HCT116 (cell line): ENCODE measurements at regions not wholly inside any gene's neighbourhood (a gene's known extent, or its start where the extent isn't known, plus 50 kb on each side); places are given as distances from the start of the nearest gene placed in this dataset.

Source experiments
- CTCF ChIP-seq, 3 experiments: fragments of 200-600 bp in 1 of 3; sonication (generic) in 1 of 3; IDR thresholded peaks in 2 of 3; conservative IDR thresholded peaks in 1 of 3; 2 replicates each; pipeline ENCODE4 v1.5.1; 2012 to 2017; ENCODE audit warnings: low read depth in 2 of 3, low read length in 2 of 3, antibody characterized with exemption in 1 of 3, borderline replicate concordance in 1 of 3, control low read depth in 1 of 3, mild to moderate bottlenecking in 1 of 3, mixed read lengths in 1 of 3, mixed run types in 1 of 3, moderate library complexity in 1 of 3; ENCODE audit not compliant: insufficient read depth in 1 of 3
- EGR1 ChIP-seq: IDR thresholded peaks from 2 replicates; pipeline ENCODE4 v1.6.1; 2012; ENCODE audit warnings: low read depth
- POLR2A ChIP-seq: IDR thresholded peaks from 2 replicates; pipeline ENCODE4 v1.7.0; 2011; ENCODE audit warnings: borderline replicate concordance; ENCODE audit not compliant: insufficient read depth, insufficient read length; ENCODE audit errors: extremely low read depth
- YY1 ChIP-seq: IDR thresholded peaks from 2 replicates; pipeline ENCODE4 v1.6.1; 2011; ENCODE audit warnings: low read length, low read depth, moderate library complexity, mild to moderate bottlenecking; ENCODE audit not compliant: insufficient replicate concordance; ENCODE audit errors: extremely low read depth
- ZNF274 ChIP-seq: fragments of 200-500 bp; sonication (Bioruptor generic); IDR thresholded peaks from 2 replicates; pipeline ENCODE4 v1.6.1; 2014; ENCODE audit warnings: mild to moderate bottlenecking, low read depth, low read length, inconsistent platforms

GRCh38 chr2:123116595-123116994 lies 908.5 kb upstream of the CNTNAP5 start:
- TF ChIP-seq YY1 (no peak), CTCF (IDR thresholded peaks at IDR 0.05 in 2 of 3, conservative IDR thresholded peaks at IDR 0.05 in 1 of 3; ENCODE audit: borderline replicate concordance in 1 of 3, insufficient read depth in 1 of 3, low read depth in 2 of 3, low read length in 2 of 3) (no peak), POLR2A (no peak), EGR1 (no peak), ZNF274 (no peak)
